Left ventricle myocardium superior (tissue), 1 donor: ENCODE measurements at regions not wholly inside any gene's neighbourhood (a gene's known extent, or its start where the extent isn't known, plus 50 kb on each side); places are given as distances from the start of the nearest gene placed in this dataset.

Experiments used
- ATAC-seq: fragments of 200-7000 bp; cut with Tn5 transposase; one replicate; pipeline ENCODE4 v1.9.1; 2020; ENCODE audit warnings: mild to moderate bottlenecking, moderate library complexity
- DNase-seq: peaks from one replicate; pipeline ENCODE4 v3.0.0-alpha.2; 2020
- intact Hi-C: fragments of 100-400 bp; cut with micrococcal nuclease; formaldehyde crosslinking; loops from one replicate; pipeline ENCODE4 v1.11.0; 2022
- donor health status: DM: no; HTN: yes; CAD: no; lungs with severe emphysema.

- no peak for ATAC-seq
- no peak for DNase-seq
- intact Hi-C loops, result no loop called here
Observed at GRCh38 chr14:39827901-39828655, 395.8 kb upstream of the FBXO33 start.

GRCh38 chr14:39812532-39813320 lies 380.5 kb upstream of the FBXO33 start:
- DNase-seq (no peak), ATAC-seq (no peak)
- intact Hi-C loops, result no loop called here

- ATAC-seq (no peak), DNase-seq (no peak)
- intact Hi-C loops, result no loop called here
Observed at GRCh38 chr14:39807271-39807670, 375.0 kb upstream of the FBXO33 start.

DNA sequence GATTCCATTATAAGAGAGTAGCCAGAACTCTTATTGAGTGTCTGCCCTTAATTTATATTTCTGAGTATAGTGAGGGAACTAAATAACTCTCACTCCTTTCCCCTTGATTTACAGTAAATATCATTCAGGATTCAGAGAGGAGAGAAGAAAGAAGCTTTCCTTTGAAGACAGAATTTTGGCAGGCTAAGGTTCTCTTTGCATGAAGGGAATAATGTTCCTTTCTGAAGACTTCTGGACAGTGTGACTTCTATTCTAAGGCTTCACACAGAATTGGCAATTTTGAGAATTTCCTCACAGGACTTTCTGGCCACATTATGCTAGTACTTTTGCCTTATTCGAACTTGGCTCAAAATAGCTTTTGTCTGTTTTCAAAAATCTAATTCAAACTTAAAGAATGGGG lies 352.2 kb upstream of the FBXO33 start:
- intact Hi-C loops, result no loop called here
- DNase-seq (no peak), ATAC-seq (no peak)

GRCh38 chr14:39781466-39781865 lies 349.2 kb upstream of the FBXO33 start:
- intact Hi-C loops, result no loop called here
- DNase-seq, result no peak
- ATAC-seq, result no peak

GRCh38 chr14:39773387-39774126 lies 341.3 kb upstream of the FBXO33 start:
- DNase-seq (no peak), ATAC-seq (no peak)
- intact Hi-C loops, result no loop called here

DNA sequence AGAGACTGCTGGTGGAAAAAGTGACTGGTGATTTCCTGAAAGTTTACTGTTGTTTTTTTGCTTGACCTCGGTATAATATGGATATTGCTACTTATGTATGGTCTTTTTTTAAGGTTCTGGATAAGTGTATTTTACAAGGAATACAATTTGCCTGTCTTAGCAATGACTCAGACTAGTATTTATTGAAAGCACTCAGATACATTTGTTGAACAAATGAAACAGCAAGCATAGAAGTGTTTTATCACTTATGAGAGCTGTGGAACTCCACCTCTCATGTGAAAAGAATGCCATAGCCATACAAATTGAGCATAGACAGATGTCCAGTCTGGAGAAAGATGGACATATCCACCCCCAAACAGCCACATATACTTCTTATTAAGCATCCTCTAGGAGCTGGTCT lies 340.4 kb upstream of the FBXO33 start:
- ATAC-seq (no peak), DNase-seq (no peak)
- intact Hi-C loops, result no loop called here

- no peak for DNase-seq
- no peak for ATAC-seq
- intact Hi-C loops, result no loop called here
Observed at GRCh38 chr14:39768589-39768988, 336.4 kb upstream of the FBXO33 start.

GRCh38 chr14:39766397-39767000 lies 334.3 kb upstream of the FBXO33 start:
- DNase-seq (no peak), ATAC-seq (no peak)
- intact Hi-C loops, result no loop called here

GRCh38 chr14:39765676-39766075 lies 333.4 kb upstream of the FBXO33 start:
- no peak for ATAC-seq
- no peak for DNase-seq
- intact Hi-C loops, result no loop called here

- DNase-seq, result no peak
- ATAC-seq, result no peak
- intact Hi-C loops, result no loop called here
Observed at GRCh38 chr14:39763402-39763890, 331.2 kb upstream of the FBXO33 start.

GRCh38 chr14:39762576-39763401 lies 330.6 kb upstream of the FBXO33 start:
- ATAC-seq (no peak), DNase-seq (no peak)
- intact Hi-C loops, result no loop called here

DNA sequence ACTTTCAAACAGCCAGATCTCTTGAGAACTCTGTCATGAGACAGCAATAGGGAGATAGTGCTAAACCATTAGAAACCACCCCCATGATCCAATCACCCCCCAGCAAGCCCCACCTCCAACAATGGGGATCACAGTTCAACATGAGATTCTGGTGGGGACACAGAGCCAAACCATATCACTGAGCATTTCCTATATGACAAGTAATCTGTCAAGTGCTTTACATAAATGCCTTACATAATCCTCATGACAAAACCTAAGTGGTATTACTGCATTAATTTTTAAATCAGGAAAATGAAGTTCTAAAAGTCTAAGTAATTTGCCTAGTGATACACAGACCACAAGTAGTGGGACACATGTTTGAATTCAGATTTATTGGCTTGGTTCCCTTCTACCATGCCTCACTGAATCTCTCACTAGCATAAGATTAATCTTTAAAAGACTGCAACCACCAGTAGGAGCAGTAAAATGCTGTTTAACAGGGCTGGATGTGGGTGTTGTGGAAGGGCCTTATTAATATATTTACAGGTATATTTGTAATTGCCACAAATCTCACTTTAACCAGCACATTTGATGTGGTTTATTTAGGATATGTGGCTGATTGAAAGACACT lies 323.1 kb upstream of the FBXO33 start:
- no peak for ATAC-seq
- intact Hi-C loops, result no loop called here
- DNase-seq, result no peak

DNA sequence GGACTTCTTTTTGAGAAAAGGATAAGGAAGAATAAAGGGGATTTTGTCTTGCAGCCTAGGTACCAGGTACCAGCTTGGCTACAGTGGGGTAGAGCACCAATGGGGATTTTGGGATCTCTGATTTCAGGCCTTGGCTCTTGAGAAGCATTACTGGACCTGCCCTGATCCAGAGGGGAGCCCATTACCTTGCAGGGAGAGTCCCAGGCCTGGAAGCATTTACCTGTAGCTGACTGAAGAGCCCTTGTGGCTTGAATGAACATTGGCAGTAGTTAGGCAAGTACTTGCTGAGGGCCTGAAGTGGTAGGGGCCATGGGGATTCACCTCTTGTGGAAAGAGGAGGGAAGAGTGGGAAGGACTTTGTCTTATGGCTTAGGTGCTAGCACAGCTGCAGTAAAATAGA lies 308.2 kb upstream of the FBXO33 start:
- intact Hi-C loops, result no loop called here
- ATAC-seq (no peak), DNase-seq (no peak)

DNA sequence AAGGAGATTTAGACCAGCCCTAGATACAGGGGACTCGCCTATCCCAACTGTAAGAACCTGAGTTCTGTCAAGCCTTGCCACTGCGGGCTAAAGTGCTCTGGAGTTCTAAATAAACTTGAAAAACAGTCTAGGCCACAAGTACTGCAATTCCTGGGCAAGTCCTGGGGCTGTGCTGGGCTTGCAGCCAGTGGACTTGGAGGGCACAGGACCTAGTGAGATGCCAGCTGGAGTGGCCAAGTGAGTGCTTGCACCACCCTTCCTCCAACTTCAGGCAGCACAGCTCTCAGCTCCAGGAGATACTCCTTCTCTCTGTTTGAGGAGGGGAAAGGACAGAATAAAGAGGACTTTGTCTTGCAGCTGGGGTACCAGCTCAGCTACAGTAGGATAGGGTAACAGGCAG lies 307.6 kb upstream of the FBXO33 start:
- peak; percentile 44 for DNase-seq
- peak; percentile 79 for ATAC-seq
- intact Hi-C loops, result no loop called here

GRCh38 chr14:39734306-39734705 lies 302.1 kb upstream of the FBXO33 start:
- ATAC-seq (no peak), DNase-seq (no peak)
- intact Hi-C loops, result no loop called here

DNA sequence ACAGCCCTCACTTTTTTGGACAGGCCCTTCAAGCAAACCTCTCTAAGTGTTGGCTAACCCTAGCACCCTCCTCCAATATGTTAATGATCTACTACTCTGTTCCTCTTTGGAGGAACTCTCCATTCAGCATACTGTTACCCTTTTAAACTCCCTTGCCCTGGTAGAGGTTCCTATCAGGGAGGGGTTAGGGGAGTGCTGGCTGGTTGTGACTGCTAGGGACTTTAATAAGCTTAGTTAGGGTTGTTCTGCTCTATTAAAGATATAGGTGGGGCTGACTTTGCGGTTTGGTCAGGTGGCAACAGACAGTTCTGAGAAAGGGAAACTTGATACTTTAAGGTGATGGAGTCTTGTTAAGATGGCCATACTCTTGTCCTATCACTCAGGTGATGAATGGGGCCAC lies 301.5 kb upstream of the FBXO33 start:
- ATAC-seq (no peak), DNase-seq (no peak)
- intact Hi-C loops, result no loop called here

DNA sequence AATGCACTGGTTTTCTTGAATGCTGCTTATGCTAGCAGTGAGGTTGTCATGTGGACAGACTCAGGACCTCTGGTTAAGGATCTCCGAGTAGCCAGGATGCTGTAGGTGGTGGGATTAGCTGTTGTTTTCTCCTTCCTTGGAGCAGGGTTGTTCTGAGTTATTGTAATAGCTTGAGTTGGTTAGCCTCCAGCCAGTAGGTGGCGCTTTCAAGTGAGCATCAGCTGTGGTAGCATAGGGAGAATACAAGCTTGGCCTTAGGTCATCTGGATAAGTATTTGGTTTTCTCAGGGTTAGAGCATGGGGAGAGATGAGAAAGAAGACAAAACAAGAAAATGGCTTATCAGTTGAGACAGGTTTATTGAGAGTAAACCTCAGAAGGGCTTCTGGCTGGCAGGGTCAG lies 299.7 kb upstream of the FBXO33 start:
- ATAC-seq (no peak), DNase-seq (no peak)
- intact Hi-C loops, result no loop called here
